H9 (cell line): ENCODE measurements at regions not wholly inside any gene's neighbourhood (a gene's known extent, or its start where the extent isn't known, plus 50 kb on each side); places are given as distances from the start of the nearest gene placed in this dataset.

Experiments
- DNase-seq: peaks from one replicate; pipeline ENCODE4 v3.0.0-alpha.2; 2017
- H2AFZ ChIP-seq: one replicate; pipeline ENCODE4 v1.6.1; 2013; ENCODE audit warnings: mild to moderate bottlenecking, low read length, control low read depth, moderate library complexity
- H2AK5ac ChIP-seq: 2 replicates; pipeline ENCODE4 v1.6.1; 2013; ENCODE audit warnings: low read length, control low read depth, mixed read lengths; ENCODE audit not compliant: insufficient read length
- H2BK120ac ChIP-seq: one replicate; pipeline ENCODE4 v1.6.1; 2013; ENCODE audit warnings: low read depth, mild to moderate bottlenecking, low read length, control low read depth, inconsistent platforms; ENCODE audit not compliant: poor library complexity, severe bottlenecking
- H2BK12ac ChIP-seq: 2 replicates; pipeline ENCODE4 v1.6.1; 2013; ENCODE audit warnings: low read length, control low read depth, mixed read lengths, low read depth; ENCODE audit not compliant: insufficient read length
- H2BK15ac ChIP-seq: 2 replicates; pipeline ENCODE4 v1.6.1; 2013; ENCODE audit warnings: low read depth, low read length, control low read depth
- H2BK20ac ChIP-seq: one replicate; pipeline ENCODE4 v1.6.1; 2013; ENCODE audit warnings: low read depth, mild to moderate bottlenecking, low read length, control low read depth, inconsistent platforms; ENCODE audit not compliant: poor library complexity, severe bottlenecking
- H2BK5ac ChIP-seq: 2 replicates; pipeline ENCODE4 v1.6.1; 2013; ENCODE audit warnings: low read length, control low read depth, mixed read lengths; ENCODE audit not compliant: insufficient read length
- H3K14ac ChIP-seq: 2 replicates; pipeline ENCODE4 v1.6.1; 2013; ENCODE audit warnings: low read length, control low read depth; ENCODE audit not compliant: insufficient read depth
- H3K18ac ChIP-seq: 2 replicates; pipeline ENCODE4 v1.6.1; 2013; ENCODE audit warnings: low read depth, mild to moderate bottlenecking, mixed read lengths, low read length, control low read depth; ENCODE audit not compliant: insufficient read length
- H3K23ac ChIP-seq: 2 replicates; pipeline ENCODE4 v1.6.1; 2013; ENCODE audit warnings: low read length, control low read depth, mixed read lengths, low read depth; ENCODE audit not compliant: insufficient read length
- H3K23me2 ChIP-seq: 2 replicates; pipeline ENCODE4 v1.6.1; 2013; ENCODE audit warnings: low read depth, mild to moderate bottlenecking, mixed read lengths, low read length, control low read depth; ENCODE audit not compliant: insufficient read length, poor library complexity, severe bottlenecking
- H3K27ac ChIP-seq: 2 replicates; pipeline ENCODE4 v1.5.1; 2013; ENCODE audit warnings: low read length, control low read depth, mixed read lengths, low read depth; ENCODE audit not compliant: insufficient read length
- H3K27me3 ChIP-seq: 2 replicates; pipeline ENCODE4 v1.6.1; 2013; ENCODE audit warnings: low read length, control low read depth, inconsistent platforms; ENCODE audit not compliant: insufficient read depth
- H3K4ac ChIP-seq: 2 replicates; pipeline ENCODE4 v1.6.1; 2013; ENCODE audit warnings: low read depth, mild to moderate bottlenecking, control low read depth, inconsistent platforms, low read length, moderate library complexity
- H3K4me1 ChIP-seq: 2 replicates; pipeline ENCODE4 v1.6.1; 2013; ENCODE audit warnings: low read length, control low read depth, inconsistent platforms; ENCODE audit not compliant: insufficient read depth
- H3K4me2 ChIP-seq: 2 replicates; pipeline ENCODE4 v1.6.1; 2013; ENCODE audit warnings: low read length, control low read depth, mixed read lengths; ENCODE audit not compliant: insufficient read length, insufficient read depth
- H3K56ac ChIP-seq: 2 replicates; pipeline ENCODE4 v1.6.1; 2013; ENCODE audit warnings: low read depth, mild to moderate bottlenecking, mixed read lengths, low read length, control low read depth; ENCODE audit not compliant: insufficient read length
- H3K79me1 ChIP-seq: 2 replicates; pipeline ENCODE4 v1.6.1; 2013; ENCODE audit warnings: low read depth, mild to moderate bottlenecking, moderate library complexity, low read length, control low read depth, inconsistent platforms; ENCODE audit not compliant: insufficient read depth, poor library complexity, severe bottlenecking
- H3K79me2 ChIP-seq: 2 replicates; pipeline ENCODE4 v1.6.1; 2013; ENCODE audit warnings: low read length, control low read depth, inconsistent platforms; ENCODE audit not compliant: insufficient read depth
- H3K9ac ChIP-seq: 2 replicates; pipeline ENCODE4 v1.6.1; 2013; ENCODE audit warnings: low read length, control low read depth, mixed read lengths; ENCODE audit not compliant: insufficient read length; ENCODE audit errors: extremely low read depth
- H3K9me3 ChIP-seq: one replicate; pipeline ENCODE4 v1.6.1; 2013; ENCODE audit warnings: low read depth, low read length, inconsistent platforms; ENCODE audit not compliant: control insufficient read depth
- H3T11ph ChIP-seq: one replicate; pipeline ENCODE4 v1.6.1; 2013; ENCODE audit warnings: mild to moderate bottlenecking, low read length, control low read depth, inconsistent platforms
- H4K20me1 ChIP-seq: one replicate; pipeline ENCODE4 v1.6.1; 2013; ENCODE audit not compliant: control insufficient read depth, insufficient read length, insufficient read depth
- H4K5ac ChIP-seq: 2 replicates; pipeline ENCODE4 v1.6.1; 2013; ENCODE audit warnings: low read depth, mild to moderate bottlenecking, mixed read lengths, low read length, control low read depth; ENCODE audit not compliant: insufficient read length
- H4K8ac ChIP-seq: replicated peaks from 2 replicates; pipeline ENCODE4 v1.6.1; 2013; ENCODE audit warnings: low read length, control low read depth, mixed read lengths, low read depth; ENCODE audit not compliant: insufficient read length
- H4K91ac ChIP-seq: 2 replicates; pipeline ENCODE4 v1.6.1; 2013; ENCODE audit warnings: low read depth, mild to moderate bottlenecking, moderate library complexity, mixed read lengths, low read length, control low read depth; ENCODE audit not compliant: insufficient read length
- H3K27ac Mint-ChIP-seq, 3 experiments: 2 replicates in 2 of 3; 3 replicates in 1 of 3; pipeline ENCODE4 v1.8.0; 2020 to 2021; ENCODE audit warnings: mixed read lengths in 3 of 3, mild to moderate bottlenecking in 1 of 3, moderate library complexity in 1 of 3
- H3K27me3 Mint-ChIP-seq: 2 replicates; pipeline ENCODE4 v1.8.0; 2021; ENCODE audit warnings: low read depth, mild to moderate bottlenecking, moderate library complexity, mixed read lengths
- H3K36me3 Mint-ChIP-seq, 3 experiments: 2 replicates in 2 of 3; 3 replicates in 1 of 3; pipeline ENCODE4 v1.8.0; 2020 to 2021; ENCODE audit warnings: low read depth in 3 of 3, mixed read lengths in 3 of 3; ENCODE audit not compliant: insufficient read depth in 1 of 3
- H3K4me1 Mint-ChIP-seq, 2 experiments: 2 replicates each; pipeline ENCODE4 v1.8.0; 2020; ENCODE audit warnings: mixed read lengths in 2 of 2
- H3K4me3 Mint-ChIP-seq, 2 experiments: 2 replicates in 1 of 2; 3 replicates in 1 of 2; pipeline ENCODE4 v1.8.0; 2020 to 2021; ENCODE audit warnings: mild to moderate bottlenecking in 2 of 2, mixed read lengths in 2 of 2, moderate library complexity in 1 of 2
- H3K9me3 Mint-ChIP-seq, 2 experiments: 2 replicates in 1 of 2; 3 replicates in 1 of 2; pipeline ENCODE4 v1.8.0; 2020; ENCODE audit warnings: mild to moderate bottlenecking in 2 of 2, mixed read lengths in 2 of 2, moderate library complexity in 1 of 2
- CTCF ChIP-seq: fragments of 200-600 bp; sonication (generic); conservative IDR thresholded peaks from 3 replicates; pipeline ENCODE4 v1.8.0; 2021; ENCODE audit warnings: antibody characterized with exemption, mild to moderate bottlenecking
- WGBS: extraction: QIAGEN DNeasy Blood & Tissue Kit; methylation state at CpG from one replicate; pipeline ENCODE4 v1.1.7; 2013; ENCODE audit warnings: missing lambda C conversion rate, low lambda C conversion rate, mixed read lengths; ENCODE audit not compliant: insufficient read length; ENCODE audit errors: extremely low coverage; 5-methylcytosine and 5-hydroxymethylcytosine counted together

GRCh38 chr12:115886666-115887065 lies 390.8 kb downstream of the MED13L start:
- WGBS = no CpG with 5 or more reads among the region's 4 CpGs
- DNase-seq = no peak
- Histone ChIP-seq H3K79me2 (no peaks in the 10 kb centered on the region), H3K4me1 (peaks cover 7% of the 10 kb centered on the region; the same call in 1 of the 2 replicates), H2BK12ac (no peak overlapping the region), H2BK15ac (no peak overlapping the region), H3K23ac (no peak overlapping the region), H4K5ac (no peak overlapping the region), H3K18ac (no peak overlapping the region), H4K20me1 (no peaks in the 10 kb centered on the region), H3K9me3 (no peaks in the 10 kb centered on the region), H3K27me3 (no peaks in the 10 kb centered on the region), H3K9ac (no peak overlapping the region), H3K4ac (no peak overlapping the region), H4K91ac (no peak overlapping the region), H2BK20ac (no peak overlapping the region), H3K56ac (no peak overlapping the region), H2BK5ac (no peak overlapping the region), H3K79me1 (no peaks in the 10 kb centered on the region), H2AK5ac (no peak overlapping the region), H3K27ac (no peak overlapping the region), H2BK120ac (no peak overlapping the region), H2AFZ (no peak overlapping the region), H3K14ac (no peak overlapping the region), H4K8ac (no peak overlapping the region), H3K4me2 (no peak overlapping the region), H3K23me2 (no peaks in the 10 kb centered on the region), H3T11ph (no peak overlapping the region)
- H3K9me3 Mint-ChIP-seq = no peaks in the 10 kb centered on the region
- H3K4me3 Mint-ChIP-seq = no peak overlapping the region
- H3K27ac Mint-ChIP-seq = no peak overlapping the region
- peaks cover 16 to 21% of the 10 kb centered on the region in 2 experiments for H3K4me1 Mint-ChIP-seq
- H3K36me3 Mint-ChIP-seq = no peaks in the 10 kb centered on the region
- TF ChIP-seq CTCF = no peak
- no peaks in the 10 kb centered on the region for H3K27me3 Mint-ChIP-seq
